ENCODE measurements at regions not wholly inside any gene's neighbourhood (a gene's known extent, or its start where the extent isn't known, plus 50 kb on each side); places are given as distances from the start of the nearest gene placed in this dataset.
A peak's percentile ranks its signal among the peaks of the same experiment; 100 is the strongest.

DNA sequence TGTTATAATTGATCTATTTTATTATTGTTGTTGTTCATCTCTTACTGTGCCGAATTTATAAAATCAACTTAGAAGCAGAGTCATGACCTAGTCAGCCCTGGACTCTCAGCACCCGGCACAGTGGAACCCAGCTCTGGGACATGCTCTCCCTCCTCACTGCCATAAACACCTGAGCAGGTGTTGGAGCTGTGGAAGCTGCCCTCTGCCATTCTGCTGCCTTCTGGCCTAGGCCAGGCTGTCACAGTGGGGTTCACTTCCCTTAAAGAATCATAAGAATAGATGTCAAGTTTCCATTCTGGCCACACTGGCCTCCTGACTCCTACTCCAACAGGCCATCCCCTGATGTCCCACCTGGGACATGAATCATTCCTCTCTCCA is 192.2 kb downstream of the ZFP36L2 start:
- no peak for DNase-seq (ENCODE audit: low read depth in 3 of 3)

DNA sequence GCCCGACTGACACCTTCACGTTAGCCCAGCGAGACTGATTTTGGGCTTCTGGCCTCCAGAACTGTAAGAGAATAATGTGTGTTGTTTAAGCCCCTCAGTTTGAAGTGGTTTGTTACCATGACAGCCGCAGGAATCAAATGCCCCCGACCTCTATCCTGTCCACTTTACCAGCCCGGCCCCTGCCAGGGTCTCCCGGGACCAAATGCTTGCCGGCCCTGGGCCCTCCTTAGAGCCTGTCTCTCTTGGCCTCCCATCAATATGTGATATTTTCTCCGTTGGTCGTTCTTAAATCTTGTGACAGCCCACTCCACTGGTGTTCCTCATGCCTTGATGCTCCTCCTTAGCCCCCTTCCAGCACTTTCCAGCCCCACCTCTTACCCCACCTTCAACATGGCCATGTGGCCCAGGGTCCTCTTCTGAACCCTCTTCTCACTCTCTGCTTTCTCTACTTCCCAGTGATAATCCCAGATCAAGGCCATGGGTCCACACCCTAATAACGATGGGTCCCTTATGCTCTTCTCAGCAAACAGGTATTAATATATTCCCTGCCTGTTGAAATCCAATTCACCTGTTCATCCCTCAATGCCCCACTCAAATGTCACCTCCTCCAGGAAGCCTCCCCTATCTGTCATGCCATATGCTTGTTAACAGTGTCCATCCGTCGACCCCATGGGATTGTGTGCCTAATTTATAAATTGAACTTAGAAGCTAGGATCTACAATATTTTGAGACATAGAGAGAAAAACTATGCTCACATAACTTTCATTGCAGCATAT is 192.8 kb downstream of the ZFP36L2 start:
- DNase-seq (ENCODE audit: low read depth in 3 of 3): no peak

DNA sequence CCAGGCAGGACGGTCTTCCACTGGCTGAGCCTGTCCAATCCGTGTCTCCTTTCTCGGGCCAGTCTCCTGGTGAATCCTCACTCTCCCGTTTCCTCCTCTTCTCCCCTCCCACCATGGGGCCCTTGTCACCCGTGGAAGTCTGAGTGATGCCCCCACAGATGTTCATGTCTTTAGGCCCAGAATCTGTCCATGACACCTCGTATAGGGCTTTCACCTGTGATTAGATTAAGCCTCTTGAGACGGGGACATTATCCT is 193.5 kb downstream of the ZFP36L2 start:
- no peak for DNase-seq (ENCODE audit: low read depth in 3 of 3)

DNA sequence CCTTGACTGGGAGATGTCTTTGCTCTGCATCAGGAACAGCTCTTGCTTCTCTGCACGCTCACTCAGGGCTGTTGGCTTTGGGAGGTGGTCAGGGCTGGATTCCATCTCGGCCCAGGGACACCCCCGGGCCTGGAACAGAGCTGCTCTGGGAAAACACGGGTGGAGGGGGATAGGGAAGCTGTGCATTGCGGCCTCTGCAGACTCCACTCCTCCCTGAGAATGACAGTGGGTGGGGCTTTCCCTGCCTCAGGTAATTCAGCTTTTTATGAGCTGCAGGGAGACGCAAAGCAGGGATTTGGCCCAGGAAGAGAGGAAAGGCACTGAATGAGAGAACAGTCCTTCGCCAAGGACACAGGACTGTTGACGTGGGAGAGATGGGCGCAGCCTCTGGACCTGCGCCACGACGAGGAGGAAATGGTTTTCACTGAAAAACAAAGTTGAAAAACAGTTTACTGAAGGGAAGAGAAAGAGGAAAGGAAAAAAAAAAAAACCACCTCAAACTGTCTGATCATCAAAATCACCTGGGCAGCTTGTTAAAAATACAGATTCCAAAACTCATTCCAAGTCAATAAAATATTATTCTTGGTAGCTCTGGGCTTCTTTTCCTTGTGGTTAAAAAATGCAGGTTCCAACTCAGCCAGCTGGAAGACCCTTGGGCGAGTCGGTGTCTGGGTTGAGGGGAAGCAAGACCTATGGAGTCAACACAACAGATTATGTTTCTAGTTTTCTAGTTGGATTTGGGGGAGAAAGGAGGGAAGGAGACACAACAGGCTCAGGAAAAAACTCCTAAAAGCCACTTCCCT is 194.0 kb downstream of the ZFP36L2 start:
- no peak for DNase-seq (ENCODE audit: low read depth in 3 of 3)

DNA sequence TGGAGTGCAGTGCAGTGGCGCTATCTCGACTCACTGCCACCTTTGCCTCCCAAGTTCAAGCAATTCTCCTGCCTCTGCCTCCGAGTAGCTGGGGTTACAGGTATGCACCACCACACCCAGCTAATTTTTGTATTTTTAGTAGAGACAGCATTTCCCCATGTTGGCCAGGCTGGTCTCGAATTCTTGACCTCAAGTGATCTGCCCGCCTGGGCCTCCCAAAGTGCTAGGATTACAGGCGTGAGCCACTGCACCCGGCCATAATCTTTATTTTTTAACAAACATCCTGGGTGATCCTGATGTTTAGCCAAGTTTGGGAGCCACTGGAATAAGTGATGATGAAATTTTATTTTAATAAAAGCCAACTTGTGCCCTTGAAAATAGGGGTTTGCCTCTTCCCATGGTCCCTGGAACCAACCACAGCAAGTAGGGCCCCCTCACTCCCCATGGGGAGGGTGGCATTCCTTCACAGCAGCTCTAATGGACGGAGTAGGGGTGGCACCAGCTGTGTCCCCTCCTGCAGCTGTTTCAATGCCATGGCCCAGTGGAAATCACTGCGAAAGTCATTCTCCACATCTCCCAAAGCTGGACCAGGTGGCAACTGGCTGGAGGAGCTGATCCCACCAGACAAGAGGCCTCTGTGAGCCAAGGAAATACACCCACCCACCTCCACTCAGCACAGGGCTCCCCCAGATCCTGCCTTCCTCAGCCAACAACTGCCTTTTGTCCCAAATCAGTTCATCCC is 194.8 kb downstream of the ZFP36L2 start:
- no peak for DNase-seq (ENCODE audit: low read depth in 3 of 3)

DNA sequence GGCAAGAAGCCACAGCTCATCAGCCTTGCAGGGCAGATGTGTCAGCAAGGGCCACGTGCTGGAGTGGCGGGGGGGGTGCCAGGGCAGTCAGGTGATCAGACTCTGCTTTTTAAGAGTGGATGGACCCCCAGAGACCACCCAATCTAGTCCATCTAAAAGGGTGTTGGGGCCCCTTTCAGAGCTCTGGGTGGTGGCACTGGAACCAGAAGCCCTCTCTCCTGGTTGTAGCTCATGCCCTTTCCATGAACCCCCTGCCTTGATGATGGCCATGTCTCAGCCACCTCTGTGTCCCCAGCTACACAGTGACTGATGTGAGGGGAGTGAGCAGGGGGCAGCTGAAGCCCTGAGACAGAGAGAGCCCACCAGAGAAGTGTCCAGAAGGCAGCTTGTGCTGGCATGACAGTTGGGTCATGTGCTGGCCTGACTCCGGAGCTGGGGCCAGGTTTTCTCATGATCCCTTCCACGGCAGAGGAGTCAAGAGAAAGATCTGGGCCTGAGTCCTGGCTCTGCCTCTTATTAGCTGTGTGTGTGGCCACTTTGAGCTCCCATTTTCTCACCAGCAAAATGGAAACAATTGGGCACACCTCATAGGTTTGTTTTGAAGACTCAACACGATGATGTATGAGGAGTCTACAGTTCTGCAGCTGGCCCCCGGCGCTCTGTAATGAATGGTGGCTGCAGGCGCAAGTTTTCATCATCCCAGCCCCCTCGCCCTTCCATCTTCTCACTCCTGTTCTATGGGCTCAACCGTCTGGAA is 195.7 kb downstream of the ZFP36L2 start:
- no peak for DNase-seq (ENCODE audit: low read depth in 3 of 3)

DNA sequence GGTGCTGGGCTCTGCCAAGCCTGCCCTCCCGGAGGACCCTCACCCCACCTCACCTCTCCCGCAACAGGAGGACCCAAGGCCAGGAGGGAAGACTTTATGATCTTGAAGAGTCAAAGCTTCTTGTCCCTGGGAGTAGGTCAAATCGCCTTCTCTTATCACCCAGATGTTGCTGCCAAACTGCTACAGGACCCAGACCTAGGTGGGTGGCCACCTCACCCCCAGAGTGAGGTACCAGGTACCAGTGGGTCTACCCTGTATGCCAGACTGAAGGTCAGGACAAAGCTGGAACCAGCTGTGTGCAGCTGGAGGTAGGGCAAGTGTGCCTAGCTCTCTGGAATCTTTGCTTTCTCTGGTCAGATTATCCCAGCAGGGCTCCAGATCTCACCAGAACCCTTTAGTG is 197.2 kb downstream of the ZFP36L2 start:
- DNase-seq (ENCODE audit: low read depth in 3 of 3): no peak

DNA sequence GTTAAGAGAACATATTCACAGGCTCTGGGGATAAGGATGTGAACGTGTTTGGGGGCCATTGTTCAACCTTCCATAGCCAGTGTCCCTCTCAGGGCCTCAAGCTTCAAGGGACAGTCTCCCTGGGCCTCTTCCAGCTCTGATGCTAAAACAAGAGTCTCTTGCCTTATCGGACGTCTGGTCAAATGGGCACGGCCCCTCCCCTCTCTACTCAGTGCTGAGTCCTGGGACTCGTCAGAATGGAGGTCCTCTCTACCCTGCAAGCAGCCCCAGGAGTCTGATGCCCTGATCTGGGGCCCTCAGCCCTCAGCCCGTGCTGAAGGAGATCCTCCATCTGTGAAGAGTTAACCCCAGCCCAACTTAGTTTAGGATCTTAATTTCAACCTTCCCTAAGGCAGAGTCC is 198.2 kb downstream of the ZFP36L2 start:
- no peak for DNase-seq (ENCODE audit: low read depth in 3 of 3)

DNA sequence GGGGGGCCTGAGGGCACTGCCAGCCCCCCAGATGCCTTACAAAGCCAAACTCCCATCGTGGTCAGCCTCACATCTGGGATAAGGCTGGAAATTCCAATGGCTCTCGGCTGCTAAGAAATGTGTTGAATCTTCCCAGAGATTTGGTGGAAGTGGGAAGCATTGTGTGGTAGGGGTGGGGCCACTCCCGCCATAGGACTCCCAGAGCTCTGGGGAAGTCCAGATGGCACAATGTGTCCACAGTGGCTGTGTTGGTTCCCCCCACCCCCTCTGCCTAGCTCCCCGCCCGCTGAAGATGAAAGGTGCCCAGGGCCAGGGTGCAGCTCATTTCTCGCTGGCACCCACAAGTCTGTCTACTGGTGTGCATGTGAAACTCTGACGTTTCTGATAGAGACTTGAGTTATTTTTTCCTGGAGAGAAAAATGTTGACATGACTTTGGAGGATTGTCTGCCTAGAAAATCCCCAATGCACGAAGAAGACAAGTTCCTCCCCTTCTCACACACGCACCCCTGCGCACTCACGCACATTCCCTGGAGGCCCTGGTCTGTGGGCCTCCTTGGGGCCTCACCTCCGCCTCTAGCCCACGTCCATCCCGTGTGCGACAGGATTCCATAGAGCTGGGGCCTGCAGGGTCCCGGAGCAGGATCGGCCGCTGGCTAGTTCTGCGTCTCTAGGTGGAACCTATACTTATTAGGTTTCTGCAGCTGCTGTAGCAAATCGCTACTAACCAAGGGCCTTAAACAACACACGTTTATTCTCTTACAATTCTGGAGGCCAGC is 199.1 kb downstream of the ZFP36L2 start:
- no peak for DNase-seq (ENCODE audit: low read depth in 3 of 3)

DNA sequence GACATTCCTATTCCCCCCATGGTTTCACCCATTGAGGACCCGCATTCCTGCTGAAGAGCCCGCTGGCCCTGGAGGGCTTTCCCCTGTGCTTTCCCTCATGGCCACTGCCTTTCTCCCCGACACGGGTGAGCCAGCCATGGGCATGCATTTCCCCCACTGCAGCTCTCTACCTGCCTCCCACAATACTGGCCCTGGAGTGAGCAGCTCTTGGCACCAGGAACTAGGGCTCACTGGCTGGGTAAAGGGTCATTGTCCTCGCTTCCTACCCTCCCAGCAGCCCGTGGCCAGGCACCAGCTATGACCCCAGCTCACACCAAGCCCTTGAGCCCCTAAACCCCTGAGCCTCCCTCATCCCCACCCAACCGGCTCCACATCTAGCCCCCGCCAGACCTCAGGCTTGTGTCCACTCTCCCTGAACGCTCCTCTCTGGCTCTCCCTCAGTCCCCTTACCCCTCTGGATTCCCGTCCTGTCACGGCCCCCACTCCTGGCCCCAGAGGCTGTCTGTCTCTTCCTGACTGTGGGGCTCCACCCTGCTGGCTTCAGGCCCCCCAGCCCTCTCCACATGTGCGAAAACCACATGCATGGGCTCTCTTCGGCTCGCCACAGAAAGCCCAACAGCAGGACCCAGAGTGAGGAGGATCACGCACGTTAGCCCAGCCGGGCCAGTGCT is 199.8 kb downstream of the ZFP36L2 start:
- no peak for DNase-seq (ENCODE audit: low read depth in 3 of 3)

DNA sequence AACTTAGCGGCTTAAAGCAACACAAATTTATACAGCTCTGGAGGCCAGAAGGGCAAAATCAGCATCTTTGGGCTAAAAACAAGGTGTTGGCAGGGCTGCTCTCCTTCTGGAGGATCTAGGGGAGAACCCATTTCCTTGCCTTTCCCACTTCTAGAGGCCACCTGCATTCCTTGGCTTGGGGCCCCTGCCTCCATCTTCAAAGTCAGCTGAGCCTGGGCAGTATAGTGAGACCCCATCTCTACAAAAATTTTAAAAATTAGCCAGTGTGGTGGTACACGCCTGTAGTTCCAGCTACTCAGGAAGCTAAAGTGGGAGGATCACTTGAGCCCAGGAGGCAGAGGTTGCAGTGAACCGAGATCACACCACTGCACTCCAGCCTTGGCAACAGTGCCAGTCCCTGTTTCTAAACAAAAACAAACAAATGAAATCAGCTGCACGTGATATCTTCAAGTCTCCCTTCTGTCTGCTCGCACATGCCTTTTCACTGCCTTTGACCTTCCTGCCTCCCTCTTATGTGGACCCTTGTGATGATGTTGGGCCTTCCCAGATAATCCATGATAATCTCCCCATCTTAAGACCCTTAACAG is 200.6 kb downstream of the ZFP36L2 start:
- no peak for DNase-seq (ENCODE audit: low read depth in 3 of 3)

DNA sequence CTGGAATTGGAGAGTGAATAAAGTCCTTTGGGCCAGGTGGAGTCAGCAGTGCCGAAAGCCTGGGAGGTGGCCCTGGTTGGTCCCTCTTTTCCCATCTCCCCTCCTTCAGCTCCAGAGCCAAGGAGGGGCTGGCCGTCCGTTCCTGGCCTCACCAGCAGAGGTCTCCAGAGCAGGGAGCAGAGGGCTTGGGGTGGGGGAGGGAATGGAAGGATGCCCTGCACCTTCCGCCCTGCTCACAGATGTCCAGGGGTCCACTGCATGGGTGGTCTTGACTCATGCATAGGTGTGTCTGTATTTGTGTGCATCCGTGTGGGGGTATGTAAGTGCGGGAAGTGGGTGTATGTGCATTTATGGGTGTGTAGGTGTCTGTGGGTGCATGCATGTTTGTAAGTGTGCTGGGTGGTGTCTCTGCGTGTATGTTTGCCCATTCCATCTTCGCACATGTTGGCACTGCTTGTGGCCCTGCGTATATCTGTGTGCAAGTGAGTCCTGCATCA is 201.8 kb downstream of the ZFP36L2 start:
- DNase-seq (ENCODE audit: low read depth in 3 of 3): peak in 1 of 3 donors; percentile 28

DNA sequence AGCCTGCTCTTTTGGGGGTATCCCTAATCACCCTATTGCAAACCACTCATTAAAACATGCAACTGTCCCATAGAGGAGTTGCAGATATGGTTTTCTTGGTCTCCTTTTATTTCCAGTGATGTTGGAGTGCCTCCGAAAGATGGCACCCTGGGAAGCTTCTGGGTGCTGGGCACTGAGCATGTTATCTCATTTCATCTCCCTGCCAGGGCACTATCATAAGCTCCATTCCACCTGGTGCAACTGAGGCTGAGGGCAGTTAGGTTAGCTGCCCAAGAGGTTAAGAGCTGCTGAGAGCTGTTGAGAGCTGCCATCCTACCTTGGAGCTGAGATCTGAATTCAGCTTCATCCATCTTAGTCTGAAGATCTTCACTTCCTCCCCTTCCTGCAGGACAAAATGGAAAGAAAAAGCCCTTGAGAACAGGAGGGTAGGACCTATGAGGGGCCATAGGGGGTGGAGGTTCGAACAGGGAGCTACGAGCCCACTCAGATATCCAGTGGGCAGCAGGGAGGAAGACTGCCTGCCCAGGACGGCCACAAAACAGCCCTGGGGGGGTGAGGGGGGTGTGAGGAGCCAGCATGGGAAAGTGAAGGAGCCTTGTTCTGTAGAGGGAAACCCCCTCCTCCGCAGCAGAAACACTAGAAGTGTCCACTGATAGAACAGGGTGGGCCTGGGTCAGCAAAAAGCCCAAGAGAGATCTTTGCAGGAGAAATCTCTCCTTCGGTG is 202.5 kb downstream of the ZFP36L2 start:
- no peak for DNase-seq (ENCODE audit: low read depth in 3 of 3)

DNA sequence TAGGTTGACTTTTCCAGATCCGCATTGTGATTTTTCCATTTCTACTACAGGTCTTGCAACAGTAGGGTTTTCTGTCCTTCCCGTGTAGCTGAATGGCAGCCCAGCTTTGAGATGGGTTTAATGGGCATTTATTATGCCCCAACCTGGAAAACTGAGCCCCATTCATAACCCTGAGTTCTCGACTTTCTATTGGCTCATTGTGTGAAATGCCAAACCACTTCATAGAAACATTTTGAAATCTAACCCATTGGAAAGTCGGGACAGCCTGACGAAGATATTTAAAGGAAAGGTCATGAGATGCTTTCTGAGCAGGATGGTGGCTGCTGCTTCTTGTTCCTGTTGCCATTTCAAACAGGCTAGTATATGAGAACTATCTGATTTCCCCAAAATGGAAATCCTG is 203.5 kb downstream of the ZFP36L2 start:
- no peak for DNase-seq (ENCODE audit: low read depth in 3 of 3)

DNA sequence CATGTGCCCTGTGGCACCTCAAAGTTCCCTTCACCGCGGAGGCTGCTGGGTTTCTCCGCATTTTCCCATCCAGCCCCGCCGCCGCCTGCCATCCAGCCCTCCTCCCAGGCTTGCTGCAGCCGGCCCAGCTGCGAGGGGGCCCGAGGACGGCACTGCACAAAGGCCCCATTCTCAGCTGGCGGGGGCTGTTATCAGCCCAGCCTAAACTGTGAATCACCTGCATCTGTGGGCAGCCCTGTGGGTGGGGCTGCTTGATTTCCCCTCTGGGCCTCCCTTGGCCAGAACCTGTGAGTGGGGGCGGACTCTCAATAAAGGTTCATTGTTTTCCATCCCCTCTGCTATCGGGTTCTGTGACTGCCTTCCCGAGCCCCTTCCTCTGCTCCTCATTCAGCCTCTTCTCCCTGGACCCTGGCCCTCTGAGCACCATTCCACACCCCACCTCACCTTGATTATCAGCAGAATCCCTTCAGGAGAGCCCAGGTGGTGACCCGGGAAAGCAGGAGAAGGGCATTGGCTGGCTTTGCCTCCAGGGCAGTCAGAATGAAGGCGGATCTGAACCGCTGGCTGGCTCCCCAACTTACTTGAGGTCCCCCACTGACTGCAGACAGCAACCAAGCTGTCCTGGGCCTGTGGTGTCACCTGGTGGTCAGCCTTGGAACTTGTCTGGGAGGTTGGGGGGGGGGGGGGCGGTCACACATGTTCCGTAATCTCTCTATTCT is 204.5 kb downstream of the ZFP36L2 start:
- DNase-seq (ENCODE audit: low read depth in 3 of 3): no peak

DNA sequence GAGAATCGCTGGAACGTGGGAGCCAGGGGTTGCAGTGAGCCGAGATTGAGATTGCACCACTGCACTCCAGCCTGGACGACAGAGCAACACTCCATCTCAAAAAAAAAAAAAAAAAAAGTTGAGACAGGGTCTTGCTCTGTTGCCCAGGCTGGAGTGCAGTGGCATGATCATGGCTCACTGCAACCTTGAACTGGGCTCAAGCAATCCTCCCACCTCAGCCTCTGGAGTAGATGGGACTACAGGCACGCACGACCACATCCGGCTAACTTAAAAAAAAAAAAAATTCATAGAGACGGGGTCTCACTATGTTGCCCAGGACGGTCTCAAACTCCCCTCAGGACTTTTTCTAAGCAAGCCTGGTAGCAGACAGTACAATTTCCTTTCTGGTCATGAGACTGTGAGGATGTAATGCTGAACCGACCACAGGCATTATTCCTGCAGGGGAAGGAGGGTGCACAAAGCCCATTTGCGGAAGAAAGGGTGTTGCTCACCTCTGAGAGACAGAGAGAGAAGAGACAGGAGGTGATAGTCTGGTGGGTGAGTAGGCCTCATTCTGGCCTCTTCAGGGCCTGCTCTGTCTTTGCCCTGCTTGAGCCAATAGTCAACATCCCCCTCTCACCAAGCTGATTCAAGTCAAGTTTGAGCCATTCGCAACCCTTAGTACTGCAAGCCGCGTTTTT is 205.3 kb downstream of the ZFP36L2 start:
- DNase-seq (ENCODE audit: low read depth in 3 of 3): no peak

DNA sequence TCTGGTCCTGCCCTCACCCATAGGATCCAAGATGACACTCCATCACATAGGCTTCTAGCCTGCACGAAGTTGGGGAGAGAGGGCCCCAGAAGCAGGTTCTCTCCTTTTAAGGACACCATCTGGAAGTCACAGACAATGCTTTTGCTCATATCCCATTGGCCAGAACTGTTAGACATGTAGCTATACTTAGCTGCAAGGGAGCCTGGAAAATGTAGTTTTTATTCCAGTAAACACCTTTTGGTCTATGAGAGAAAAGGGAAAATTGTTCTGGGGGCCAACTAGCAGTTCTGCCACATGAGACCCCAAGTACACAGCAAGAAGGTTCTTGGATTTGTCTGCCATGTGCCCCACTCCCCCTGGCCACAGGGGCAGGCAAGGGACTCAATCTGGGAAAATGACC is 206.1 kb downstream of the ZFP36L2 start:
- no peak for DNase-seq (ENCODE audit: low read depth in 3 of 3)

DNA sequence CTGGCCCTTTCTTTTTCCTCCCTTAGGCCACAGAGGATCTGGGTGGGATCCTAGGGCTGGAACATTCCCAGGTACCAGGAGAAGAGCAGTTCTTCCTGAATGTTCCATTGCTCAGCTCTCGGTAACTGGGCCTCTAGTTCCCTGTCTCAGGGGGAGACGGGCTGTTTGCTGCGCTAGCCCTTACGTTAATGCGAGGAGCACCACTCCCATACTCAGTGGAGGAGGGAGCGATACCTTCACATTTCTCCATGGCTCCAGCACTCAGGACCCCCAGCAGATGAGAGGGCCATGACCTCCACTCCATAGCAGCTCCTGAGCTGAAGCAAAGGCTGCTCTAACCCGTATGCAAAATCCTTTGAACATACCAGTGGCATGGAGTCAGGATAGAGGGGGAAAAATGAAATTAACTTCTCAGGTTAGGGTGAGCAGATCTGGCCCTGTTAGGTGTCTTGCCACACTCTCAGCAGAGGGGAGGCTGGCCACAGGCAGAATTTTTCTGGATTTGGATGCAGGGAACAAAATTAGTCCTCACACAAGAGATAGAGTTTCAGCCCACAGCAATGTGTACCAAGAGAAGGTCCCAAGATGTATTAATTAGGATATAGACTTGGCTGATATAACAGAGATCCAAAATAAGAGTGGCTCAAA is 206.7 kb downstream of the ZFP36L2 start:
- DNase-seq (ENCODE audit: low read depth in 3 of 3): no peak
